ENCODE measurements at regions not wholly inside any gene's neighbourhood (a gene's known extent, or its start where the extent isn't known, plus 50 kb on each side); places are given as distances from the start of the nearest gene placed in this dataset.

DNA sequence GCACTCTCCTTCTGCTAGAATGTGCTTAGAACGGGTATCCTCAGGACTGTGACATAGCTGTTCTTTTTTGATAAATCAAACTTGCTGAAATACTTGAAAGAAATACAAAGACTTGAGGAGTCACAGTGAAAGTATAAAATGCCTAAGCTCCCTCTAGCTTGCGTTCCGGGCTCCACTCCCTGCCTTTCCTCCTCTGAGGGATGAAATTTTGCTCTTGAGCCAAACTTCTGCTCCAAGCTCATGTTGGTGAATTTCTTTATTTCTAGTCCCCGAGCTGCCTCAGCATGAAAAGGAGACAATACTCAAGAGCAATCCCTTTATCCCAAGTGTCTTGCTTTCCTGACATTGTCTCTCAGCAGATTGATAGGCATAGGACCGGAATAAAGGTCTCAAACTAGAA lies 499.6 kb upstream of the ADARB2 start:
- TF ChIP-seq CTCF (IDR thresholded peaks at IDR 0.05; ENCODE audit: poor library complexity) (no peak), EZH2 (IDR thresholded peaks at IDR 0.05; ENCODE audit: borderline replicate concordance) (no peak)
